A549 (cell line): ENCODE measurements at regions not wholly inside any gene's neighbourhood (a gene's known extent, or its start where the extent isn't known, plus 50 kb on each side); places are given as distances from the start of the nearest gene placed in this dataset.

ENCODE experiments used
- CBX8 ChIP-seq: fragments of 200-600 bp; sonication (generic); IDR thresholded peaks from 2 replicates; pipeline ENCODE4 v1.6.1; 2016
- NFE2L2 ChIP-seq: fragments of 150-350 bp; conservative IDR thresholded peaks from 2 replicates; pipeline ENCODE4 v1.6.1; 2014; ENCODE audit warnings: low read length
- PHF8 ChIP-seq: fragments of 200-600 bp; sonication (generic); IDR thresholded peaks from 2 replicates; pipeline ENCODE4 v1.6.1; 2016; ENCODE audit warnings: low read depth, mild to moderate bottlenecking, antibody characterized with exemption, moderate library complexity, borderline replicate concordance
- POLR2A ChIP-seq: IDR thresholded peaks from 2 replicates; pipeline ENCODE4 v1.6.1; 2012; ENCODE audit warnings: mild to moderate bottlenecking, low read length
- TF ChIP-seq, protein P1 (sequence below): fragments of >200 bp; sonication (Bioruptor Twin); formaldehyde crosslinking; IDR thresholded peaks from 3 replicates; pipeline ENCODE4 v1.5.1; 2016
- TF ChIP-seq, protein P2 (sequence below): IDR thresholded peaks from 2 replicates; pipeline ENCODE4 v1.6.1; 2012; ENCODE audit warnings: low read depth, borderline replicate concordance

GRCh38 chr1:228901936-228902681, 166.8 kb downstream of the RHOU start:
- TF ChIP-seq PHF8 = no peak
- TF ChIP-seq, protein P1, sequence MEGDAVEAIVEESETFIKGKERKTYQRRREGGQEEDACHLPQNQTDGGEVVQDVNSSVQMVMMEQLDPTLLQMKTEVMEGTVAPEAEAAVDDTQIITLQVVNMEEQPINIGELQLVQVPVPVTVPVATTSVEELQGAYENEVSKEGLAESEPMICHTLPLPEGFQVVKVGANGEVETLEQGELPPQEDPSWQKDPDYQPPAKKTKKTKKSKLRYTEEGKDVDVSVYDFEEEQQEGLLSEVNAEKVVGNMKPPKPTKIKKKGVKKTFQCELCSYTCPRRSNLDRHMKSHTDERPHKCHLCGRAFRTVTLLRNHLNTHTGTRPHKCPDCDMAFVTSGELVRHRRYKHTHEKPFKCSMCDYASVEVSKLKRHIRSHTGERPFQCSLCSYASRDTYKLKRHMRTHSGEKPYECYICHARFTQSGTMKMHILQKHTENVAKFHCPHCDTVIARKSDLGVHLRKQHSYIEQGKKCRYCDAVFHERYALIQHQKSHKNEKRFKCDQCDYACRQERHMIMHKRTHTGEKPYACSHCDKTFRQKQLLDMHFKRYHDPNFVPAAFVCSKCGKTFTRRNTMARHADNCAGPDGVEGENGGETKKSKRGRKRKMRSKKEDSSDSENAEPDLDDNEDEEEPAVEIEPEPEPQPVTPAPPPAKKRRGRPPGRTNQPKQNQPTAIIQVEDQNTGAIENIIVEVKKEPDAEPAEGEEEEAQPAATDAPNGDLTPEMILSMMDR = no peak
- TF ChIP-seq, protein P2, sequence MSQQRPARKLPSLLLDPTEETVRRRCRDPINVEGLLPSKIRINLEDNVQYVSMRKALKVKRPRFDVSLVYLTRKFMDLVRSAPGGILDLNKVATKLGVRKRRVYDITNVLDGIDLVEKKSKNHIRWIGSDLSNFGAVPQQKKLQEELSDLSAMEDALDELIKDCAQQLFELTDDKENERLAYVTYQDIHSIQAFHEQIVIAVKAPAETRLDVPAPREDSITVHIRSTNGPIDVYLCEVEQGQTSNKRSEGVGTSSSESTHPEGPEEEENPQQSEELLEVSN = no peak
- TF ChIP-seq CBX8 = no peak
- TF ChIP-seq POLR2A = no peak
- no peak for TF ChIP-seq NFE2L2
